ENCODE measurements at regions not wholly inside any gene's neighbourhood (a gene's known extent, or its start where the extent isn't known, plus 50 kb on each side); places are given as distances from the start of the nearest gene placed in this dataset.

DNA sequence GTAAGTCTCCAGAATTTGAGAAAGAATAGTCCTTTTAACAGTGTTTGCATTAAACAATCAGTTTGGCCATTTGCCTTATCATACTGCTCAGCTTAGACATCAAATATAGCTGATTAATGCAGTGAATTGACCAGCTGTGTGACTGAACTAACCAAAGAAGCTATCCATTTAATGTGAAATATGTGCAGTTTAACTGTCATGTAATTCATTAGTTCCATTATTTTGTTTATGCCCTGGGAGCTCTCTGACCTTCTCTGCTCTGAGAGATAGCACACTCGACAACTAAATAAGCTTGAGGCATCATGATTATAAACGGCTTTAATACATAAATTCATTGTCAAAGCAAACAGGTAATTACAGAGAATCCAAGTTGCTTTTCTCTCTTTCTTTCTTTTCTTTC, 324.3 kb upstream of the PCDH7 start:
- H3K4me3 ChIP-seq (replicated peaks; ENCODE audit: low read depth, low read length), result no peak overlapping the region

DNA sequence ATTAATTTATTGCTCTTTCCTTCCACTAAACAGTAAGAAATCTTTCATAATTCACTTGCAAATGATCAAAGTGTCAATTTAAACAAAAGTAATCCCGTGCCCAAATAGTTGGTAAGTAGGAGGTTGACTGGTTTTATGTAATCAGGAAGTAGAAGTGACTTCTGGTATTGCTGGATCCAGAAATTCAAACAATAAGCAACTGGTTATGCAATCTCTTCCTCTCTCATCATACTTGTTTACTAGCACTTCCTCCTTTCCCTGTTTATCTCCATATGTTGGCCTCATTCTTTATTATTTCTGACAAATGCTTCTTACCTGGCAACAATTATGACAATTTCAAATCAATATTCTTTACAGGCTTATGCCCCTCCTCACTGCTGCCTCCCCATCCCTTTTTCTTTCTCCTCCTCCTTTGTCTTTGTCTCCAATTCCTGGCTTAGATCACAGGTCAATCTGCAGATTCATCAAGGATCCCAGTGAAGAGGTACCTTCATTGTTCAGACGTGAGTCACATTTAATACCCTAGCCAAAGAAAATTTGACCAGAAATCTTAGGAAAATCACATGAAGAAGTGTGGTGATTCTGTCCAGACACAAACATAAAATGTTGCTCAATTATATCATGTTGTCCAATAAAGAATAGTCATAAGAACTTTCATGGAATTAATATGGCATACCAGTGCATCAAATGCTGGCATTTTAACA, 323.2 kb upstream of the PCDH7 start:
- peak; percentile 86 for DNase-seq (ENCODE audit: low read depth)
- TF ChIP-seq CTCF (IDR thresholded peaks at IDR 0.05; ENCODE audit: low read length, missing control alignments), result no peak
- no peak overlapping the region for H3K4me3 ChIP-seq (replicated peaks; ENCODE audit: low read depth, low read length)

More for the DNA sequence above, 324.3 kb upstream of the PCDH7 start:
- DNase-seq (ENCODE audit: low read depth), result no peak
- TF ChIP-seq CTCF (IDR thresholded peaks at IDR 0.05; ENCODE audit: low read length, missing control alignments), result no peak

GRCh38 chr4:30399476-30399875, 320.7 kb upstream of the PCDH7 start:
- DNase-seq (ENCODE audit: low read depth), result no peak
- TF ChIP-seq CTCF (IDR thresholded peaks at IDR 0.05; ENCODE audit: low read length, missing control alignments), result no peak
- H3K4me3 ChIP-seq (replicated peaks; ENCODE audit: low read depth, low read length), result no peak overlapping the region

DNA sequence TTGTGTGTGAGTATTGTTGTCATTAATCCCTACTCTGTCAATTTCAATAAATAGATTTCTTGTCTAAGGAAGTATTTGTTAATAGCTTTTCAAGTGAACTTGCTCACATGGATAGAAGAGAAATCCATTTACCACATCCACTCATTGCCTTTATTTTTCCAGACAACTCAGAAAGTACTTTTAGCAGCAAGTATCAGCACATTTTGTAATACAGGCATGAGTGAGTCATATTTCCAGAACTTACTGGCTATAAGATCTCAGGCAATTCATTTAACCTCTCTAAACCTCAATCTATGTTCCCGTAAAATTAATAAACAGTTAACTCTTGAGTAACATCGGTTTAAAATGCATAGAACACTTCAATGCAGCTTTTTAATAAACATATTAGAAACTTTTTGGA, 317.9 kb upstream of the PCDH7 start:
- no peak for TF ChIP-seq CTCF (IDR thresholded peaks at IDR 0.05; ENCODE audit: low read length, missing control alignments)

DNA sequence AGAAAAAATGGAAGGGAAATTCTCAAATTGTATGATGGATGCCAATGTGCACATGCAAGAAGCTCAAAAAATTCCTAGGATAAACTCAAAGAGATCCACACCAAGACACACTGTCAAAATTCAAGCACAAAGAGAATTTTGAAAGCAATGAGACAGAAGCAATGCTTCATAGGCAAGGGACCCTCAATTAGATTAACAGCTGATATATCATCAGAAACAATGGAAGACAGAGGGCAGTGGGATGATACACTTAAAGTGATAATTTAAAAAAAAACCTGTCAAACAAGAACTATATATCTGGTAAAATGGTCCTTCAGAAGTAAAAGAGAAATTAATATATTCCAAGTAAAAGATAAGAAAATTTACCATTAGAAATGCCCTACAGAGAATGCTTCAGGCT, 306.3 kb upstream of the PCDH7 start:
- no peak for TF ChIP-seq CTCF (IDR thresholded peaks at IDR 0.05; ENCODE audit: low read length, missing control alignments)
- no peak overlapping the region for H3K4me3 ChIP-seq (replicated peaks; ENCODE audit: low read depth, low read length)
- no peak for DNase-seq (ENCODE audit: low read depth)

More for the DNA sequence above, 317.9 kb upstream of the PCDH7 start:
- no peak overlapping the region for H3K4me3 ChIP-seq (replicated peaks; ENCODE audit: low read depth, low read length)
- peak; percentile 60 for DNase-seq (ENCODE audit: low read depth)

DNA sequence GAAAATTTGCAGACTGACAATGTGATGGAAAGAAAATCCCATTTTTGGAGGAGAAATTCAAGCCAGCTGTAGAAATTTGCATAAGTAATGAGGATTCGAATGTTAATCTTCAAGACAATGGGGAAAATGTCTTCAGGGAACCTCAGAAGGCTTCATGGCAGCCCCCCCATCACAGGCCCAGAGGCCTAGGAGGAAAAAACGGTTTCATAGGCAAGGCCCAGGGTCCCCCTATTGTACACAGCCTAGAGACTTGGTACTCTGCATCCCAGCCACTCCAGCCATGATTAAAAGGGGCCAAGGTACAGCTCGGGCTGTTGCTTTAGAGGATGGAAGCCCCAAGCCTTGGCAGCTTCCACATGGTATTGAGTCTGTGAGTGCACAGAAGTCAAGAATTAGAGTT, 303.6 kb upstream of the PCDH7 start:
- H3K4me3 ChIP-seq (replicated peaks; ENCODE audit: low read depth, low read length), result no peak overlapping the region
- DNase-seq (ENCODE audit: low read depth), result no peak
- TF ChIP-seq CTCF (IDR thresholded peaks at IDR 0.05; ENCODE audit: low read length, missing control alignments), result no peak

GRCh38 chr4:30427932-30428331, 292.2 kb upstream of the PCDH7 start:
- no peak for TF ChIP-seq CTCF (IDR thresholded peaks at IDR 0.05; ENCODE audit: low read length, missing control alignments)

More at GRCh38 chr4:30427932-30428331, 292.2 kb upstream of the PCDH7 start:
- no peak for DNase-seq (ENCODE audit: low read depth)
- no peak overlapping the region for H3K4me3 ChIP-seq (replicated peaks; ENCODE audit: low read depth, low read length)
